ENCODE measurements at regions not wholly inside any gene's neighbourhood (a gene's known extent, or its start where the extent isn't known, plus 50 kb on each side); places are given as distances from the start of the nearest gene placed in this dataset.
A peak's percentile ranks its signal among the peaks of the same experiment; 100 is the strongest.

DNA sequence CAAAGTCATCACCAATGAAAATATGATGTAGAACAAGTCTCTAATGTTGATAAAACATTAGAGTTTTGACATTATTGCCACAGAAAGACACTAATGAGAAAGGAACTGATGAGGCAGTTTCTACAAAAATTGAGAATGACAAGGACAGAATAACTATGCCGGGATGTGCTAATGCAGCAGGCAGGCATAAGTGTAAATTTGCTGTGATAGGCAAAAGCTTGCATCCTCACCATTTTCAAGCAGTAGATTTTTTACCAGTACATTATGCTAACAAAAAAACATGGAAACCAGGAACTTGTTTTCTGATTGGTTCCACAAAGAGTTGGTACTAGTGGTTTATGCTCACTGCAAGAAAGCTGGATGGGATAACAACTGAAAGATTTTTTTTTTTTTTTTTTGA, 715.5 kb upstream of the LRRTM4 start:
- intact Hi-C loops (cut with micrococcal nuclease; ENCODE audit: unreplicated experiment), result no loop called here

DNA sequence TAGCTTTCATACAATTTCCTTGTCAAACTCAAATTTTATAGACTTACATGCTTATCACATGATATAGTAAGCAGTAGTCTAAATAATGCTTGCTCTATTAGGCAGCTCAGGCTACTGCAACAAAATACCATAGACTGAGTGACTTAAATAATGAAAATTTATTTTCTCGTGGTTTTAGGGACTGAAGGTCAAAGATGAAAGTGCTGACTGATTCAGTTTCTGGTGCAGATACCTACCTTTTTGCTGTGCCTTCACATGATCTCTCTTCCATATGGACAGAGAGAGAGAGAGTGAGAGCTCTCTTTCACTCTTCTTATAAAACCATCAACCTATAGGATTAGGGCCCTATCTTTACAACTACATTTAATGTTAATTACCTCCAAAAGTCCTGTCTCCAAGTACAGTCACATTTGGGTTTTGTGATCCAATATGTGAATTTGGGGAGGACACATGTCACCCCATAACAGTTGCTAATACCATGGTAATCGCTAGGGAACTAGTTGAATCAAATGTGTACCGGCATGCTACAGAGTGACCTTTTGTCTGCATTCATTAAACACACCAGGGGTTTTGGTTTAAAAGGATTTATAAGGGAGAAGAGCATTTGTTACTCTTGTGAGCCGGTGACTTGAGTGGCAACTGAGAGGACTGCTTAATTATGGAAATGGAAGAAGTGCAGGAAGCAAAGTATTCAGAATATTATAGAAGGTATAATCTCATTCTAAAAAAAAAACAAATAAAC, 723.4 kb upstream of the LRRTM4 start:
- H3K79me2 ChIP-seq (ENCODE audit: insufficient read depth, low read length), result peaks cover 25% of the 10 kb centered on the region
- H2AFZ ChIP-seq (ENCODE audit: low read length), result no peak overlapping the region
- ATAC-seq, result no peak
- peaks cover 9% of the 10 kb centered on the region; the same call in 1 of the 2 replicates for H4K20me1 ChIP-seq (ENCODE audit: insufficient read depth, low read length)
- H3K4me2 ChIP-seq (ENCODE audit: low read depth, low read length), result no peak overlapping the region
- in situ Hi-C loops (cut with HindIII; ENCODE audit: extremely low pct_ligation_motif_present, low pct_unique_long_range_greater_than_20kb) (loop anchor here (5.0 kb wide), 1 partner anchor 282 kb away; no protein-coding TSS in a partner anchor), intact Hi-C loops (cut with micrococcal nuclease; ENCODE audit: unreplicated experiment) (loop anchor here (5.0 kb wide), 1 partner anchor 658 kb away; no protein-coding TSS in a partner anchor)
- peak overlapping the region; percentile 2 for H3K27ac ChIP-seq (ENCODE audit: extremely low read length, insufficient read depth, low read length)
- H3K4me1 ChIP-seq (ENCODE audit: insufficient read depth, low read length), result peaks cover 11% of the 10 kb centered on the region
- peak; percentile 13 for DNase-seq (ENCODE audit: low spot score)
- H3K9ac ChIP-seq (ENCODE audit: insufficient read depth, low read depth, low read length), result no peak overlapping the region
- H3K9me3 ChIP-seq (ENCODE audit: low read length), result peaks cover 4% of the 10 kb centered on the region; the same call in 1 of the 2 replicates
- FAIRE-seq, result no peak
- BruUV-seq (replicated peaks), result no TSS peak
- H3K36me3 ChIP-seq (replicated peaks in 1 of 2; ENCODE audit: control insufficient read depth in 1 of 2, insufficient read depth in 2 of 2, low read length in 2 of 2), result no peaks in the 10 kb centered on the region
- no peaks in the 10 kb centered on the region for H3K27me3 ChIP-seq (ENCODE audit: control insufficient read depth in 1 of 2, insufficient read depth in 2 of 2, low read length in 2 of 2)
- CTCF ChIA-PET (ENCODE audit: low intra/inter-chr PET ratio, low total read pairs), result no interaction called here
- no peak overlapping the region for H3K4me3 ChIP-seq (replicated peaks in 1 of 3; ENCODE audit: insufficient read depth in 1 of 3, low read depth in 2 of 3, low read length in 3 of 3)
- 71% methylated on average over 4 of the region's 4 CpGs for WGBS (ENCODE audit: low lambda C conversion rate)
- POLR2A ChIA-PET, result no interaction called here
- no peak for TF ChIP-seq CC2D1A (CRISPR knock-in tag; IDR thresholded peaks at IDR 0.05)
- no peak for TF ChIP-seq XRCC5 (optimal IDR thresholded peaks at IDR 0.05; ENCODE audit: low read length)
- peak; percentile 88 for TF ChIP-seq MAFF (IDR thresholded peaks at IDR 0.05; ENCODE audit: low read depth, low read length)
- TF ChIP-seq SIX1 (CRISPR knock-in tag; IDR thresholded peaks at IDR 0.05; ENCODE audit: borderline replicate concordance), result no peak
- no peak for TF ChIP-seq ZNF44 (CRISPR knock-in tag; IDR thresholded peaks at IDR 0.05)
- TF ChIP-seq, protein P1, sequence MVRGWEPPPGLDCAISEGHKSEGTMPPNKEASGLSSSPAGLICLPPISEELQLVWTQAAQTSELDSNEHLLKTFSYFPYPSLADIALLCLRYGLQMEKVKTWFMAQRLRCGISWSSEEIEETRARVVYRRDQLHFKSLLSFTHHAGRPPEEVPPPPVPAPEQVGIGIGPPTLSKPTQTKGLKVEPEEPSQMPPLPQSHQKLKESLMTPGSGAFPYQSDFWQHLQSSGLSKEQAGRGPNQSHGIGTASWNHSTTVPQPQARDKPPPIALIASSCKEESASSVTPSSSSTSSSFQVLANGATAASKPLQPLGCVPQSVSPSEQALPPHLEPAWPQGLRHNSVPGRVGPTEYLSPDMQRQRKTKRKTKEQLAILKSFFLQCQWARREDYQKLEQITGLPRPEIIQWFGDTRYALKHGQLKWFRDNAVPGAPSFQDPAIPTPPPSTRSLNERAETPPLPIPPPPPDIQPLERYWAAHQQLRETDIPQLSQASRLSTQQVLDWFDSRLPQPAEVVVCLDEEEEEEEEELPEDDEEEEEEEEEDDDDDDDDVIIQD (CRISPR knock-in tag; IDR thresholded peaks at IDR 0.05; ENCODE audit: low read depth), result peak; percentile 69; the same call in 1 of the 2 replicates
- TF ChIP-seq SMARCE1 (IDR thresholded peaks at IDR 0.05; ENCODE audit: borderline replicate concordance), result no peak
- TF ChIP-seq MAFK (conservative IDR thresholded peaks at IDR 0.05 in 1 of 2, IDR thresholded peaks at IDR 0.05 in 1 of 2; ENCODE audit: low read length in 2 of 2), result peak; percentile 92 to 94
- TF ChIP-seq, protein P2, sequence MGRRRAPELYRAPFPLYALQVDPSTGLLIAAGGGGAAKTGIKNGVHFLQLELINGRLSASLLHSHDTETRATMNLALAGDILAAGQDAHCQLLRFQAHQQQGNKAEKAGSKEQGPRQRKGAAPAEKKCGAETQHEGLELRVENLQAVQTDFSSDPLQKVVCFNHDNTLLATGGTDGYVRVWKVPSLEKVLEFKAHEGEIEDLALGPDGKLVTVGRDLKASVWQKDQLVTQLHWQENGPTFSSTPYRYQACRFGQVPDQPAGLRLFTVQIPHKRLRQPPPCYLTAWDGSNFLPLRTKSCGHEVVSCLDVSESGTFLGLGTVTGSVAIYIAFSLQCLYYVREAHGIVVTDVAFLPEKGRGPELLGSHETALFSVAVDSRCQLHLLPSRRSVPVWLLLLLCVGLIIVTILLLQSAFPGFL (CRISPR knock-in tag; IDR thresholded peaks at IDR 0.05), result no peak
- TF ChIP-seq, protein P3, sequence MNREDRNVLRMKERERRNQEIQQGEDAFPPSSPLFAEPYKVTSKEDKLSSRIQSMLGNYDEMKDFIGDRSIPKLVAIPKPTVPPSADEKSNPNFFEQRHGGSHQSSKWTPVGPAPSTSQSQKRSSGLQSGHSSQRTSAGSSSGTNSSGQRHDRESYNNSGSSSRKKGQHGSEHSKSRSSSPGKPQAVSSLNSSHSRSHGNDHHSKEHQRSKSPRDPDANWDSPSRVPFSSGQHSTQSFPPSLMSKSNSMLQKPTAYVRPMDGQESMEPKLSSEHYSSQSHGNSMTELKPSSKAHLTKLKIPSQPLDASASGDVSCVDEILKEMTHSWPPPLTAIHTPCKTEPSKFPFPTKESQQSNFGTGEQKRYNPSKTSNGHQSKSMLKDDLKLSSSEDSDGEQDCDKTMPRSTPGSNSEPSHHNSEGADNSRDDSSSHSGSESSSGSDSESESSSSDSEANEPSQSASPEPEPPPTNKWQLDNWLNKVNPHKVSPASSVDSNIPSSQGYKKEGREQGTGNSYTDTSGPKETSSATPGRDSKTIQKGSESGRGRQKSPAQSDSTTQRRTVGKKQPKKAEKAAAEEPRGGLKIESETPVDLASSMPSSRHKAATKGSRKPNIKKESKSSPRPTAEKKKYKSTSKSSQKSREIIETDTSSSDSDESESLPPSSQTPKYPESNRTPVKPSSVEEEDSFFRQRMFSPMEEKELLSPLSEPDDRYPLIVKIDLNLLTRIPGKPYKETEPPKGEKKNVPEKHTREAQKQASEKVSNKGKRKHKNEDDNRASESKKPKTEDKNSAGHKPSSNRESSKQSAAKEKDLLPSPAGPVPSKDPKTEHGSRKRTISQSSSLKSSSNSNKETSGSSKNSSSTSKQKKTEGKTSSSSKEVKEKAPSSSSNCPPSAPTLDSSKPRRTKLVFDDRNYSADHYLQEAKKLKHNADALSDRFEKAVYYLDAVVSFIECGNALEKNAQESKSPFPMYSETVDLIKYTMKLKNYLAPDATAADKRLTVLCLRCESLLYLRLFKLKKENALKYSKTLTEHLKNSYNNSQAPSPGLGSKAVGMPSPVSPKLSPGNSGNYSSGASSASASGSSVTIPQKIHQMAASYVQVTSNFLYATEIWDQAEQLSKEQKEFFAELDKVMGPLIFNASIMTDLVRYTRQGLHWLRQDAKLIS (CRISPR knock-in tag; IDR thresholded peaks at IDR 0.05), result no peak

More for the DNA sequence above, 715.5 kb upstream of the LRRTM4 start:
- DNase-seq (ENCODE audit: low spot score), result no peak
- H3K9ac ChIP-seq (ENCODE audit: insufficient read depth, low read depth, low read length), result no peak overlapping the region
- peaks cover 4% of the 10 kb centered on the region for H3K79me2 ChIP-seq (ENCODE audit: insufficient read depth, low read length)
- H3K4me2 ChIP-seq (ENCODE audit: low read depth, low read length), result no peak overlapping the region
- no peak overlapping the region for H3K4me3 ChIP-seq (replicated peaks in 1 of 3; ENCODE audit: insufficient read depth in 1 of 3, low read depth in 2 of 3, low read length in 3 of 3)
- no peak for FAIRE-seq
- no TSS peak for BruUV-seq (replicated peaks)
- H3K4me1 ChIP-seq (ENCODE audit: insufficient read depth, low read length), result no peaks in the 10 kb centered on the region
- whole genome bisulfite sequencing (ENCODE audit: low lambda C conversion rate), result 100% methylated on average over 1 of the region's 1 CpG
- H3K27me3 ChIP-seq (ENCODE audit: control insufficient read depth in 1 of 2, insufficient read depth in 2 of 2, low read length in 2 of 2), result no peaks in the 10 kb centered on the region
- H3K9me3 ChIP-seq (ENCODE audit: low read length), result no peaks in the 10 kb centered on the region
- in situ Hi-C loops (cut with HindIII; ENCODE audit: extremely low pct_ligation_motif_present, low pct_unique_long_range_greater_than_20kb), result no loop called here
- ChIA-PET CTCF (ENCODE audit: low intra/inter-chr PET ratio, low total read pairs) (no interaction called here), POLR2A (no interaction called here)
- no peaks in the 10 kb centered on the region; a peak in 2 of 5 replicates for H3K36me3 ChIP-seq (replicated peaks in 1 of 2; ENCODE audit: control insufficient read depth in 1 of 2, insufficient read depth in 2 of 2, low read length in 2 of 2)
- peak; percentile 50 to 54; a peak in 2 of 4 replicates for TF ChIP-seq MAFK (conservative IDR thresholded peaks at IDR 0.05 in 1 of 2, IDR thresholded peaks at IDR 0.05 in 1 of 2; ENCODE audit: low read length in 2 of 2)
- TF ChIP-seq SNAPC2 (CRISPR knock-in tag; IDR thresholded peaks at IDR 0.05), result no peak
- no peak overlapping the region for H2AFZ ChIP-seq (ENCODE audit: low read length)
- ATAC-seq, result no peak
- no peak overlapping the region for H3K27ac ChIP-seq (ENCODE audit: extremely low read length, insufficient read depth, low read length)
- H4K20me1 ChIP-seq (ENCODE audit: insufficient read depth, low read length), result no peaks in the 10 kb centered on the region; the same call in 1 of the 2 replicates

Data from HepG2 (cell line).